ENCODE measurements at regions not wholly inside any gene's neighbourhood (a gene's known extent, or its start where the extent isn't known, plus 50 kb on each side); places are given as distances from the start of the nearest gene placed in this dataset.

DNA sequence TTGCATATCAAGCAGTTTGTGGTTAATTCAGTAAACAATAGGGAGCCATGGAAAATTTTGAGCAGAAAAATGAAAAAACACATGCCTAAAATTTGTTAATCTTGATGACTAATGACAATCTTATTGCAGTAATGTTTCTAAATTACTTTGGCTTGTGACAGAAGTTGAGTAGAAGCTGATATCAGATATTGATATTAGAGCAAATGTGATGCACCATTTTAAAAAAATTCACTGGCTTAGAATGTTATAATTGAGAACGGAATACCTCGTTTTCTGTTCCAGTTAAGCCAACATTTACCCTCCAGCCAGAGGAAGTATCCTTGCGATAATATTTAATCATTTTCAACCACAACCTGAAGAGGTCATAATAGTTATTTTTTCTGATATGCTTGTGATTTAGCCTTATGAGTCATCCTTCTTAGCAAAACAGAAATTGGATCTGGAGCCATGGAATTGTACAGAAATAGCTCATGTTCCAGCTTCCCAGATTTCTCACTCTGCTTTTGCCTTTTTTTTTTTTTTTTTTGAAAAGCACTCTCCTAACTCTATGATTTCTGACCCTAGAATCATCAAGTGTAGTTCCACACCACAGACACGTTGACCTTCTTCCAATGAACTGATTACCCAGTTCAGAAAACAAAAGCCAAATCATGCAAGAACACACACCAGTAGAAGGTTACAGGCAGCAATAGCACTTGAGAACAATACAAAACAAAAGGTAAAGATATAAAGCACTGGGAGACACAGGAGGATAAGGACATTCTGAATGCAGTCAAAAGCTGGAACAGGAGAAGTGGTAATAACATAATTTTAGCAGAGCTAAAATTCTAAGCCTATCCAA is 96.8 kb upstream of the PHYHIPL start:
- Histone ChIP-seq H3K4me1 (peaks cover 12% of the 10 kb centered on the region), H3K9me3 (no peaks in the 10 kb centered on the region), H3K4me3 (no peak overlapping the region), H3K27me3 (no peaks in the 10 kb centered on the region), H3K36me3 (no peaks in the 10 kb centered on the region), H3K27ac (peak overlapping the region; percentile 60)
- WGBS, result 35% methylated on average over 4 of the region's 4 CpGs
- no peak for DNase-seq (ENCODE audit: low spot score in 2 of 2)
- TF ChIP-seq EP300 (IDR thresholded peaks at IDR 0.05) (no peak), POLR2AphosphoS5 (IDR thresholded peaks at IDR 0.05) (no peak), POLR2A (IDR thresholded peaks at IDR 0.05) (no peak)
- TF ChIP-seq, protein P1, sequence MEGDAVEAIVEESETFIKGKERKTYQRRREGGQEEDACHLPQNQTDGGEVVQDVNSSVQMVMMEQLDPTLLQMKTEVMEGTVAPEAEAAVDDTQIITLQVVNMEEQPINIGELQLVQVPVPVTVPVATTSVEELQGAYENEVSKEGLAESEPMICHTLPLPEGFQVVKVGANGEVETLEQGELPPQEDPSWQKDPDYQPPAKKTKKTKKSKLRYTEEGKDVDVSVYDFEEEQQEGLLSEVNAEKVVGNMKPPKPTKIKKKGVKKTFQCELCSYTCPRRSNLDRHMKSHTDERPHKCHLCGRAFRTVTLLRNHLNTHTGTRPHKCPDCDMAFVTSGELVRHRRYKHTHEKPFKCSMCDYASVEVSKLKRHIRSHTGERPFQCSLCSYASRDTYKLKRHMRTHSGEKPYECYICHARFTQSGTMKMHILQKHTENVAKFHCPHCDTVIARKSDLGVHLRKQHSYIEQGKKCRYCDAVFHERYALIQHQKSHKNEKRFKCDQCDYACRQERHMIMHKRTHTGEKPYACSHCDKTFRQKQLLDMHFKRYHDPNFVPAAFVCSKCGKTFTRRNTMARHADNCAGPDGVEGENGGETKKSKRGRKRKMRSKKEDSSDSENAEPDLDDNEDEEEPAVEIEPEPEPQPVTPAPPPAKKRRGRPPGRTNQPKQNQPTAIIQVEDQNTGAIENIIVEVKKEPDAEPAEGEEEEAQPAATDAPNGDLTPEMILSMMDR (IDR thresholded peaks at IDR 0.05), result no peak

DNA sequence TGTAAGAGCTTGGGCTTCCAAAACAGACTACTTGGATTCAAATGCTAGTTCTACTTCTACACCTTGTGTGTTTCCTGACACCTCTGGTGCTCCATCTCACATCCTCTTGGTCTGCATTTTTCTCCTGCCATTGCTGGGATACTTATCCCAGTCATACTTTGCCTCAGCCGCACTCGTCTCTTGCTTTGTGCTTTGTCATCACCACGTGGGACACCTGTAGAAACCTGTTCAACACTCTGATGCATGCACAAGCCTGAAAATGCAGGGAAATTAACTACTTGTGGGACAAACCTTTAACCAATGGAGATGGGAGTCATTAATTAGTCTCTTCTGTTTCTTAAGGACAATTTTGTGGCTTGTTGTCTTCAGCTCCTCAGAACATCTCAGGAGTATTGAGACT is 94.2 kb upstream of the PHYHIPL start:
- Histone ChIP-seq H3K4me1 (peaks cover 12% of the 10 kb centered on the region), H3K27me3 (no peaks in the 10 kb centered on the region), H3K9me3 (no peaks in the 10 kb centered on the region), H3K27ac (no peak overlapping the region), H3K36me3 (no peaks in the 10 kb centered on the region), H3K4me3 (no peak overlapping the region)
- no peak for DNase-seq (ENCODE audit: low spot score in 2 of 2)
- WGBS, result 65% methylated on average over 3 of the region's 3 CpGs
- TF ChIP-seq POLR2AphosphoS5 (IDR thresholded peaks at IDR 0.05) (no peak), EP300 (IDR thresholded peaks at IDR 0.05) (no peak), POLR2A (IDR thresholded peaks at IDR 0.05) (no peak)
- TF ChIP-seq, protein P1 (IDR thresholded peaks at IDR 0.05), result no peak

DNA sequence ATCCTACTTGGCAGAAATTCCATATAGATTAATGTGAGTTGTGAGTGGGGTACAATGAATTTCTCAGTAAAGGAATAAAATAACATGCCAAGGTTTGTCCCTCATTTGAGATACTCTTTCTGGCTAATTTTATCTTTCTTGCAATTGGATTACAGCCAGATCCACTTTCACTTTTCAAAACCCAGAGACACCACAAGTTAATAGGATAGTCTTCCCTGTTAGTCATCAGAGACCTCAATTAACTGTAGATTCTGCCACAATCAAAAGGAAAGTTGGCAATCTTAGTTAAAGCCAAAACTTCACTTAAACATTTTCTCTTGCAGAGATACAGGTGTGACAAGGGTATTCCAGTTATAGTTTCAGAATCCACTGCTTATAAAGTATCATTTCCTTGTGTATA is 91.4 kb upstream of the PHYHIPL start:
- DNase-seq (ENCODE audit: low spot score in 2 of 2), result no peak
- no peaks in the 10 kb centered on the region for H3K27me3 ChIP-seq
- no peak overlapping the region for H3K4me3 ChIP-seq
- H3K36me3 ChIP-seq, result no peaks in the 10 kb centered on the region
- no peaks in the 10 kb centered on the region for H3K9me3 ChIP-seq
- no peak overlapping the region for H3K27ac ChIP-seq
- TF ChIP-seq POLR2AphosphoS5 (IDR thresholded peaks at IDR 0.05) (no peak), EP300 (IDR thresholded peaks at IDR 0.05) (no peak), POLR2A (IDR thresholded peaks at IDR 0.05) (no peak)
- TF ChIP-seq, protein P1 (IDR thresholded peaks at IDR 0.05), result no peak
- H3K4me1 ChIP-seq, result peaks cover 1% of the 10 kb centered on the region

DNA sequence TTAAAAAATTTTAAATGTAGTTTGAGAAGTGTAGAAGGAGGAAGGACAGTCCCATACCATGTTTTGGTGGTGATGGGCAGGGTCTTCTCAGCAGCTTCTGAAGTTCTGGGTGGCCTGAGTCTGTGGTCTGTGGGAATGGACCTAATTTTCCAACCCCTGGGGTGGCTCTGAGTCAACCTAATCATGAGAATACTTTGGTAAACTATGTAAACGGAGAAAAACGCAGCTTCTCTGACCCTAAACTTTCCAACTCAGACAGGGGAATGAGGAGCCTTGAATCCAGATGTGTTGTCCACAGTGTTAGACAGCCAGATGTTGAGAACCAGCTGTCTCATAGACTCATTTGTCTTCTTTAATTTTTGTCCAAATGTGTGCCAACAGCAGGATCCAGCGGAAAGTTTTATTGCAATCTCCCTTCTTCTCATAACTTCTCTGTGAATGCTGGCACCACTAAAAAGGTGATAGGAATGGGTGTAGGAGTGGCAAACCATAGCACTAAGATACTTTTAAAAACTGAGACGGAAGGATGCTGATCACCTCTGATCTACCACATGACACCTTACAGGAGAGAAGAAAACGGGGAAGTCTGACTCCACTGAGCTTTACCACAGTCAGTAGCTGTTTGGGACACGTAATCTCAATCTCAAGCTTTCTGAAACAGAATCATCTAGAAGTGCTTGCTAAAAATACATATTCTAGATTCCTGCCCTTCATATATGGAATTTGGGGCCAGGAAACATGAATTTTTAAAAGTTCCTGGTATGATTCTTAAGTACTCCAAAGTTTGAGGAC is 90.5 kb upstream of the PHYHIPL start:
- Histone ChIP-seq H3K27me3 (no peaks in the 10 kb centered on the region), H3K9me3 (no peaks in the 10 kb centered on the region), H3K4me3 (no peak overlapping the region), H3K36me3 (no peaks in the 10 kb centered on the region), H3K27ac (no peak overlapping the region), H3K4me1 (no peaks in the 10 kb centered on the region)
- TF ChIP-seq, protein P1 (IDR thresholded peaks at IDR 0.05), result no peak
- TF ChIP-seq EP300 (IDR thresholded peaks at IDR 0.05) (no peak), POLR2AphosphoS5 (IDR thresholded peaks at IDR 0.05) (no peak), POLR2A (IDR thresholded peaks at IDR 0.05) (no peak)
- WGBS, result 52% methylated on average over 6 of the region's 6 CpGs
- DNase-seq (ENCODE audit: low spot score in 2 of 2), result no peak

DNA sequence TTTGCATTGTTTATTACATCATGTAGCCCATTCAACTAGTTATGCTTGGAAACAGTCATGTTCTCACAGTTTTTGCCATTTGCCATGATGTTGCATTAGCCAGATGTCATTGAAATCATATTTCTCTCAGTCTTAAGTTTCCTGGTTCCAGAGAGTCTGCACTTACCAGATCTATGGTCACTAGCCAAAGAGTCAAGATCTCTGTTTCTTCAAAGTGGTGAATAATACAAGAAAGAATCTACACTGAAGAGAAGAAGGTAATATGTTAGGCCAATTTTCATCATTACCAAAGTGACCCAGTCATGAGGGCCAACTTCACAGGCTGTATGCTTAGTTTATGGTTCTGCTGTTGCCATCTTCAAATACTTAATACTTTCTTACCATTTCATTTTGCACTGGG is 89.0 kb upstream of the PHYHIPL start:
- Histone ChIP-seq H3K9me3 (no peaks in the 10 kb centered on the region), H3K4me3 (no peak overlapping the region), H3K27ac (no peak overlapping the region), H3K4me1 (no peaks in the 10 kb centered on the region), H3K36me3 (no peaks in the 10 kb centered on the region), H3K27me3 (no peaks in the 10 kb centered on the region)
- DNase-seq (ENCODE audit: low spot score in 2 of 2), result no peak
- TF ChIP-seq POLR2A (IDR thresholded peaks at IDR 0.05) (no peak), POLR2AphosphoS5 (IDR thresholded peaks at IDR 0.05) (no peak), EP300 (IDR thresholded peaks at IDR 0.05) (no peak)

All from suprapubic skin (tissue), 4 donors.